ENCODE measurements at regions not wholly inside any gene's neighbourhood (a gene's known extent, or its start where the extent isn't known, plus 50 kb on each side); places are given as distances from the start of the nearest gene placed in this dataset.

GRCh38 chr2:234745347-234745746 lies 206.5 kb upstream of the SH3BP4 start:
- no peak for DNase-seq (ENCODE audit: low spot score)

GRCh38 chr2:234741976-234742375 lies 209.8 kb upstream of the SH3BP4 start:
- no peak for DNase-seq (ENCODE audit: low spot score)
- no peak for TF ChIP-seq CTCF (IDR thresholded peaks at IDR 0.05; ENCODE audit: borderline replicate concordance, control extremely low read depth, extremely low read depth, insufficient read depth, missing control alignments)
- in situ Hi-C loops (cut with MboI; ENCODE audit: low sequenced_read_pairs, unreplicated experiment), result no loop called here

More at GRCh38 chr2:234745347-234745746, 206.5 kb upstream of the SH3BP4 start:
- TF ChIP-seq CTCF (IDR thresholded peaks at IDR 0.05; ENCODE audit: borderline replicate concordance, control extremely low read depth, extremely low read depth, insufficient read depth, missing control alignments), result no peak
- in situ Hi-C loops (cut with MboI; ENCODE audit: low sequenced_read_pairs, unreplicated experiment), result no loop called here

GRCh38 chr2:234739061-234739460 lies 212.8 kb upstream of the SH3BP4 start:
- in situ Hi-C loops (cut with MboI; ENCODE audit: low sequenced_read_pairs, unreplicated experiment), result no loop called here
- no peak for DNase-seq (ENCODE audit: low spot score)
- no peak for TF ChIP-seq CTCF (IDR thresholded peaks at IDR 0.05; ENCODE audit: borderline replicate concordance, control extremely low read depth, extremely low read depth, insufficient read depth, missing control alignments)

GRCh38 chr2:234735829-234736228 lies 216.0 kb upstream of the SH3BP4 start:
- in situ Hi-C loops (cut with MboI; ENCODE audit: low sequenced_read_pairs, unreplicated experiment), result no loop called here
- TF ChIP-seq CTCF (IDR thresholded peaks at IDR 0.05; ENCODE audit: borderline replicate concordance, control extremely low read depth, extremely low read depth, insufficient read depth, missing control alignments), result no peak
- no peak for DNase-seq (ENCODE audit: low spot score)

GRCh38 chr2:234733795-234734600 lies 217.8 kb upstream of the SH3BP4 start:
- in situ Hi-C loops (cut with MboI; ENCODE audit: low sequenced_read_pairs, unreplicated experiment), result no loop called here
- no peak for DNase-seq (ENCODE audit: low spot score)

GRCh38 chr2:234733093-234733489 lies 218.7 kb upstream of the SH3BP4 start:
- in situ Hi-C loops (cut with MboI; ENCODE audit: low sequenced_read_pairs, unreplicated experiment), result no loop called here
- TF ChIP-seq CTCF (IDR thresholded peaks at IDR 0.05; ENCODE audit: borderline replicate concordance, control extremely low read depth, extremely low read depth, insufficient read depth, missing control alignments), result no peak
- no peak for DNase-seq (ENCODE audit: low spot score)

More at GRCh38 chr2:234733795-234734600, 217.8 kb upstream of the SH3BP4 start:
- no peak for TF ChIP-seq CTCF (IDR thresholded peaks at IDR 0.05; ENCODE audit: borderline replicate concordance, control extremely low read depth, extremely low read depth, insufficient read depth, missing control alignments)

Measured in GM13976 (cell line).